ENCODE measurements at regions not wholly inside any gene's neighbourhood (a gene's known extent, or its start where the extent isn't known, plus 50 kb on each side); places are given as distances from the start of the nearest gene placed in this dataset.

DNA sequence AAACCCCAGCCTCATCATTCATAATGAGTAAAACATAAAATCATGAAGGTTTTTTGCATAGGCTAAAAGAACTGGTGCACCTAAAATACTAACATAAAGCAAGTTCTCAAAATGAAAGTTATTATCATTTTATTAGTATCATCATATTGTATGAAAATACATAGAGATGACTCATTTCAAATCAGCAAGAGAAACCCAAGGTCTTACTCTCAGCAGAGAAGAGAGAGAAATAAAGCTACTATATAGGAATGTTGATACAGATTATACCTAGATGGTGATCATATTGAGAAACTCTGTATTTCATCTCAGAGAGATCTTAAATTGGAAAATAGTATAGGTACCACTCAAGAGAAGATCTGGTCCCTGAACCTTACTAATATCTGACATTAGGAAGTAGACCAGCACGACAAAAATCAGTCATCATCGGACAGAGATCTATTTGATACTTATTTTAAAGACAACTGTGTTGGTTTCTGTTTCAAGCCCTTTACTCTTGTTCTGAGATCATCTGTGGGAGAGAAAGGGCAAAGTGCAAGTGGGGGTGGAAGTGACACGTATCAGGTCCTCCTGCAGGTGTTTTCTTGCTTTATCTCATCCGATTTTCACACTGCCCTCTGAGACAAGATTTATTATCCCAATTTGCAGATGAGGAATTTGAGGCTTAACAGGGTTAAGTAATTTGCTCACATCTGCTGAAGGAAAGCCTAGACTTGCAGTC, 532.3 kb downstream of the MAFB start:
- TF ChIP-seq POLR2AphosphoS5 (IDR thresholded peaks at IDR 0.05; ENCODE audit: low read depth) (no peak), CTCF (IDR thresholded peaks at IDR 0.05; ENCODE audit: insufficient read depth, low read length) (no peak), REST (IDR thresholded peaks at IDR 0.05; ENCODE audit: insufficient replicate concordance, low read depth) (no peak), SPI1 (IDR thresholded peaks at IDR 0.05; ENCODE audit: borderline replicate concordance, low read depth) (no peak)
